ENCODE measurements at regions not wholly inside any gene's neighbourhood (a gene's known extent, or its start where the extent isn't known, plus 50 kb on each side); places are given as distances from the start of the nearest gene placed in this dataset.

- FAIRE-seq (no peak), DNase-seq (ENCODE audit: low read depth) (no peak)
- TF ChIP-seq CTCF (IDR thresholded peaks at IDR 0.05; ENCODE audit: insufficient read depth, low read depth, low read length): no peak
- no peak for TF ChIP-seq EZH2 (IDR thresholded peaks at IDR 0.05; ENCODE audit: insufficient read depth, low read length)
- no peak overlapping the region for H2AFZ ChIP-seq (ENCODE audit: low read depth, low read length)
- no peak overlapping the region for H3K9ac ChIP-seq (ENCODE audit: low read length)
- no peak overlapping the region for H3K27ac ChIP-seq (ENCODE audit: low read depth, low read length)
- no peak overlapping the region for H3K4me2 ChIP-seq (ENCODE audit: low read length)
- H3K4me1 ChIP-seq (ENCODE audit: insufficient read depth, low read length): no peaks in the 10 kb centered on the region
- no peaks in the 10 kb centered on the region for H3K27me3 ChIP-seq (ENCODE audit: insufficient read depth, low read length)
- H3K36me3 Mint-ChIP-seq (ENCODE audit: low read depth, unreplicated experiment): no peaks in the 10 kb centered on the region
- H3K36me3 ChIP-seq (ENCODE audit: insufficient read depth, low read length): no peaks in the 10 kb centered on the region
- H4K20me1 ChIP-seq (ENCODE audit: insufficient read depth, low read length): no peaks in the 10 kb centered on the region
- no peaks in the 10 kb centered on the region for H3K79me2 ChIP-seq (ENCODE audit: insufficient read depth, low read length)
- peaks cover 14% of the 10 kb centered on the region for H3K9me3 Mint-ChIP-seq (ENCODE audit: unreplicated experiment)
- no peak overlapping the region for H3K4me3 ChIP-seq (ENCODE audit: insufficient read depth, low read depth, low read length)
- no peaks in the 10 kb centered on the region for H3K27me3 Mint-ChIP-seq (ENCODE audit: low read depth, unreplicated experiment)
- H3K9me3 ChIP-seq (ENCODE audit: insufficient read depth, low read depth, low read length): no peaks in the 10 kb centered on the region
- H3K27ac Mint-ChIP-seq (ENCODE audit: unreplicated experiment): no peak overlapping the region
- H3K4me1 Mint-ChIP-seq (ENCODE audit: low read depth, unreplicated experiment): peaks cover 5% of the 10 kb centered on the region
- H3K4me3 Mint-ChIP-seq (ENCODE audit: unreplicated experiment): no peak overlapping the region
Measured at GRCh38 chr7:42440951-42441350, 203.9 kb upstream of the GLI3 start.

DNA sequence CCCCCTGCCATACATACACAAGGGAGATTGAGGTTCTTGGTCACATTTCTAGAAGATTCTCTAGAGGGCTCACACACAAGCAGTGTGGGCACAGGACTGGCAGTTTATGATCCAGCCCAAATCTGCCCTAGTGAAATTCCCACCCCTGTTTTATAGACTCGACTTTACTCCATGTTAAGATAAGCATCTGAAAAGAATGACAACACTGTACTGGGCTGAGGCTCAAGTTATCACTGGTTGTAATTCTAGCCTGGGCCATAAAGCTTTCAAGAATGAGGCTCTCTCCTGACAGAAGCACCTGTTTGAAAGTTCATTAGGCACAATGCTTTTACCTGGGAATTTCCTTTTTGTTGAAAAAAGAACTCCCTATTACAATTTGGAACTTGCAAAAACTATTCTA is 195.6 kb upstream of the GLI3 start:
- Histone ChIP-seq H3K36me3 (ENCODE audit: insufficient read depth, low read length) (no peaks in the 10 kb centered on the region), H3K27ac (ENCODE audit: low read depth, low read length) (no peak overlapping the region), H3K79me2 (ENCODE audit: insufficient read depth, low read length) (no peaks in the 10 kb centered on the region), H3K27me3 (ENCODE audit: insufficient read depth, low read length) (no peaks in the 10 kb centered on the region), H3K9me3 (ENCODE audit: insufficient read depth, low read depth, low read length) (no peaks in the 10 kb centered on the region), H3K4me3 (ENCODE audit: insufficient read depth, low read depth, low read length) (no peak overlapping the region), H3K9ac (ENCODE audit: low read length) (no peak overlapping the region), H4K20me1 (ENCODE audit: insufficient read depth, low read length) (no peaks in the 10 kb centered on the region), H3K4me2 (ENCODE audit: low read length) (no peak overlapping the region), H2AFZ (ENCODE audit: low read depth, low read length) (no peak overlapping the region), H3K4me1 (ENCODE audit: insufficient read depth, low read length) (no peaks in the 10 kb centered on the region)
- Mint-ChIP-seq H3K9me3 (ENCODE audit: unreplicated experiment) (peaks cover 1% of the 10 kb centered on the region), H3K4me1 (ENCODE audit: low read depth, unreplicated experiment) (no peaks in the 10 kb centered on the region), H3K27ac (ENCODE audit: unreplicated experiment) (no peak overlapping the region), H3K27me3 (ENCODE audit: low read depth, unreplicated experiment) (no peaks in the 10 kb centered on the region), H3K36me3 (ENCODE audit: low read depth, unreplicated experiment) (no peaks in the 10 kb centered on the region), H3K4me3 (ENCODE audit: unreplicated experiment) (no peak overlapping the region)
- TF ChIP-seq EZH2 (IDR thresholded peaks at IDR 0.05; ENCODE audit: insufficient read depth, low read length): no peak
- no peak for TF ChIP-seq CTCF (IDR thresholded peaks at IDR 0.05; ENCODE audit: insufficient read depth, low read depth, low read length)
- DNase-seq (ENCODE audit: low read depth): no peak
- no peak for FAIRE-seq

DNA sequence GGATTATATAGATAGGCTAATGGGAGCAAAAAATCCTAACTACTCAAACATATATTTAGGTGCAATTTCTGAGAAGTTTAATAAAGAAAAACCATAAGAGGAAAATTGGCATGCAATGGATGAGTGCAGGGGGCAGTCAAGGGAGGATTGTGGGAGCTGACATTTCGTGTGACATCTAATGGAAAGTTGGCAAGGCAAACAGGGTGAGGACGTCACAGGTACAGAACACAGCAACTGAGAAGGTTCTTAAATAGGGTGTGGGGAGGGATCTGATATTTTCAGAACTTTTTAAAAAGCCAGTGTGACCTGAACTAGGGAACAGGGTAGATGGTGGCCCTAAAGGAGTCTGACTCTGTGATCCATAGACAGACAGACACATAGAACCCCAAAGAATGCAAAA is 194.9 kb upstream of the GLI3 start:
- H3K9me3 Mint-ChIP-seq (ENCODE audit: unreplicated experiment): peaks cover 1% of the 10 kb centered on the region
- Histone ChIP-seq H3K9ac (ENCODE audit: low read length) (no peak overlapping the region), H3K4me1 (ENCODE audit: insufficient read depth, low read length) (no peaks in the 10 kb centered on the region), H4K20me1 (ENCODE audit: insufficient read depth, low read length) (no peaks in the 10 kb centered on the region), H3K4me2 (ENCODE audit: low read length) (no peak overlapping the region), H3K4me3 (ENCODE audit: insufficient read depth, low read depth, low read length) (no peak overlapping the region), H3K9me3 (ENCODE audit: insufficient read depth, low read depth, low read length) (no peaks in the 10 kb centered on the region), H3K27me3 (ENCODE audit: insufficient read depth, low read length) (no peaks in the 10 kb centered on the region), H3K79me2 (ENCODE audit: insufficient read depth, low read length) (no peaks in the 10 kb centered on the region), H3K36me3 (ENCODE audit: insufficient read depth, low read length) (no peaks in the 10 kb centered on the region), H3K27ac (ENCODE audit: low read depth, low read length) (no peak overlapping the region), H2AFZ (ENCODE audit: low read depth, low read length) (no peak overlapping the region)
- TF ChIP-seq EZH2 (IDR thresholded peaks at IDR 0.05; ENCODE audit: insufficient read depth, low read length) (no peak), CTCF (IDR thresholded peaks at IDR 0.05; ENCODE audit: insufficient read depth, low read depth, low read length) (no peak)
- H3K4me1 Mint-ChIP-seq (ENCODE audit: low read depth, unreplicated experiment): no peaks in the 10 kb centered on the region
- DNase-seq (ENCODE audit: low read depth): no peak
- H3K27me3 Mint-ChIP-seq (ENCODE audit: low read depth, unreplicated experiment): no peaks in the 10 kb centered on the region
- no peak overlapping the region for H3K27ac Mint-ChIP-seq (ENCODE audit: unreplicated experiment)
- FAIRE-seq: no peak
- no peak overlapping the region for H3K4me3 Mint-ChIP-seq (ENCODE audit: unreplicated experiment)
- no peaks in the 10 kb centered on the region for H3K36me3 Mint-ChIP-seq (ENCODE audit: low read depth, unreplicated experiment)

Measured in astrocyte (in vitro differentiated cells and primary cell).